Fibroblast of villous mesenchyme (primary cell): ENCODE measurements at regions not wholly inside any gene's neighbourhood (a gene's known extent, or its start where the extent isn't known, plus 50 kb on each side); places are given as distances from the start of the nearest gene placed in this dataset.

ENCODE experiments used
- DNase-seq: peaks from one replicate; pipeline ENCODE4 v3.0.0-alpha.2; 2010; ENCODE audit warnings: low read depth
- H3K4me3 ChIP-seq: 2 replicates; pipeline ENCODE4 v1.5.1; 2011; ENCODE audit warnings: low read depth, mild to moderate bottlenecking, low read length
- CTCF ChIP-seq: IDR thresholded peaks from 2 replicates; pipeline ENCODE4 v1.5.1; 2012; ENCODE audit warnings: low read depth, mild to moderate bottlenecking, low read length; ENCODE audit not compliant: insufficient read depth

GRCh38 chr15:46296002-46296401, 661.2 kb downstream of the SQOR start:
- TF ChIP-seq CTCF = no peak
- no peak overlapping the region for H3K4me3 ChIP-seq
- no peak for DNase-seq

GRCh38 chr15:46296797-46297196, 662.0 kb downstream of the SQOR start:
- no peak for TF ChIP-seq CTCF
- no peak for DNase-seq
- no peak overlapping the region for H3K4me3 ChIP-seq

GRCh38 chr15:46297766-46298165, 662.9 kb downstream of the SQOR start:
- no peak for TF ChIP-seq CTCF
- no peak for DNase-seq
- no peak overlapping the region for H3K4me3 ChIP-seq

- TF ChIP-seq CTCF = no peak
Observed at GRCh38 chr15:46300716-46301115, 665.9 kb downstream of the SQOR start.

GRCh38 chr15:46301291-46301690, 666.5 kb downstream of the SQOR start:
- DNase-seq = no peak
- TF ChIP-seq CTCF = no peak
- H3K4me3 ChIP-seq = no peak overlapping the region

More at GRCh38 chr15:46300716-46301115, 665.9 kb downstream of the SQOR start:
- H3K4me3 ChIP-seq = no peak overlapping the region
- no peak for DNase-seq

- H3K4me3 ChIP-seq = no peak overlapping the region
- no peak for TF ChIP-seq CTCF
- no peak for DNase-seq
Observed at GRCh38 chr15:46301826-46302225, 667.0 kb downstream of the SQOR start.

- no peak overlapping the region for H3K4me3 ChIP-seq
- DNase-seq = no peak
- TF ChIP-seq CTCF = peak; percentile 28
Observed at GRCh38 chr15:46304321-46304720, 669.5 kb downstream of the SQOR start.
